ENCODE measurements at regions not wholly inside any gene's neighbourhood (a gene's known extent, or its start where the extent isn't known, plus 50 kb on each side); places are given as distances from the start of the nearest gene placed in this dataset.
"Not testable (repeated sequence)": the region's sequence is repeated elsewhere in the genome, so short reads cannot be mapped to it uniquely, and the experiment has no call there.

DNA sequence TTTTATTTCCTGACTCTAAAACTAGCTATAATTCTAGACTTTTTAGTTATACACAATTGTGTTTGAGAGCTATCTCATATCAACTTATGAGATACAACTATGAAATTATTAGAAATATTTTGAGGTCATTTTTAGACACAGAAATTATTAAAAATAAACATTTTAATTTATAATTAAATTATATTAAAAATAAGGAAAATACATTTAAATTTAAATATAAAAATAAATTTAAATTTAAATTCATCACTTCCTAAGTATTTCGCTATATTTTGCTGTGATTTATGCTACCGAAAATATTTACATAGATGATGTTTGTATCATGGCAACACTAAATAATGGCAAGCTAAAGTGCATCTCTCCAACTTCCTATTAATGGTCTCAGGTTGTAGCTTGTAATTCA lies 105.7 kb downstream of the ZNF716 start:
- not testable (repeated sequence) for TF ChIP-seq POLR2A (IDR thresholded peaks at IDR 0.05; ENCODE audit: extremely low read depth, insufficient read length); MYC (IDR thresholded peaks at IDR 0.05; ENCODE audit: low read depth, low read length)
- TF ChIP-seq, protein P1, sequence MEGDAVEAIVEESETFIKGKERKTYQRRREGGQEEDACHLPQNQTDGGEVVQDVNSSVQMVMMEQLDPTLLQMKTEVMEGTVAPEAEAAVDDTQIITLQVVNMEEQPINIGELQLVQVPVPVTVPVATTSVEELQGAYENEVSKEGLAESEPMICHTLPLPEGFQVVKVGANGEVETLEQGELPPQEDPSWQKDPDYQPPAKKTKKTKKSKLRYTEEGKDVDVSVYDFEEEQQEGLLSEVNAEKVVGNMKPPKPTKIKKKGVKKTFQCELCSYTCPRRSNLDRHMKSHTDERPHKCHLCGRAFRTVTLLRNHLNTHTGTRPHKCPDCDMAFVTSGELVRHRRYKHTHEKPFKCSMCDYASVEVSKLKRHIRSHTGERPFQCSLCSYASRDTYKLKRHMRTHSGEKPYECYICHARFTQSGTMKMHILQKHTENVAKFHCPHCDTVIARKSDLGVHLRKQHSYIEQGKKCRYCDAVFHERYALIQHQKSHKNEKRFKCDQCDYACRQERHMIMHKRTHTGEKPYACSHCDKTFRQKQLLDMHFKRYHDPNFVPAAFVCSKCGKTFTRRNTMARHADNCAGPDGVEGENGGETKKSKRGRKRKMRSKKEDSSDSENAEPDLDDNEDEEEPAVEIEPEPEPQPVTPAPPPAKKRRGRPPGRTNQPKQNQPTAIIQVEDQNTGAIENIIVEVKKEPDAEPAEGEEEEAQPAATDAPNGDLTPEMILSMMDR (IDR thresholded peaks at IDR 0.05; ENCODE audit: low read depth, low read length): not testable (repeated sequence)

Data from NB4 (cell line).